Activated CD8-positive, alpha-beta memory T cell treated with anti-CD3 and anti-CD28 coated beads for 24 hours (primary cell): ENCODE measurements at regions not wholly inside any gene's neighbourhood (a gene's known extent, or its start where the extent isn't known, plus 50 kb on each side); places are given as distances from the start of the nearest gene placed in this dataset.

Experiments
- DNase-seq: peaks from one replicate; pipeline ENCODE4 v3.0.0-alpha.2; 2020

- peak; percentile 28 for DNase-seq
Measured at GRCh38 chr14:104505085-104506074, 74.2 kb upstream of the C14orf180 start.

GRCh38 chr14:104506461-104507253, 72.9 kb upstream of the C14orf180 start:
- peak; percentile 47 for DNase-seq

- DNase-seq: no peak
Measured at GRCh38 chr14:104507443-104507842, 72.1 kb upstream of the C14orf180 start.

GRCh38 chr14:104509673-104510072, 69.9 kb upstream of the C14orf180 start:
- DNase-seq: peak; percentile 50

GRCh38 chr14:104510216-104510615, 69.3 kb upstream of the C14orf180 start:
- DNase-seq: peak; percentile 11

- peak; percentile 24 for DNase-seq
Measured at GRCh38 chr14:104510794-104511611, 68.6 kb upstream of the C14orf180 start.

- DNase-seq: peak; percentile 40
Measured at GRCh38 chr14:104512061-104512460, 67.5 kb upstream of the C14orf180 start.

GRCh38 chr14:104512771-104513640, 66.6 kb upstream of the C14orf180 start:
- DNase-seq: peak; percentile 35

- DNase-seq: peak; percentile 41
Measured at GRCh38 chr14:104513641-104514046, 65.9 kb upstream of the C14orf180 start.

GRCh38 chr14:104514156-104514848, 65.3 kb upstream of the C14orf180 start:
- DNase-seq: peak; percentile 38

GRCh38 chr14:104515059-104515810, 64.3 kb upstream of the C14orf180 start:
- DNase-seq: peak; percentile 32

GRCh38 chr14:104515811-104516780, 63.5 kb upstream of the C14orf180 start:
- DNase-seq: peak; percentile 38

GRCh38 chr14:104516906-104517305, 62.7 kb upstream of the C14orf180 start:
- no peak for DNase-seq

GRCh38 chr14:104517426-104517825, 62.1 kb upstream of the C14orf180 start:
- DNase-seq: peak; percentile 37

- DNase-seq: no peak
Measured at GRCh38 chr14:104517867-104518266, 61.7 kb upstream of the C14orf180 start.

GRCh38 chr14:104518659-104519350, 60.8 kb upstream of the C14orf180 start:
- peak; percentile 21 for DNase-seq

- peak; percentile 19 for DNase-seq
Measured at GRCh38 chr14:104519721-104520120, 59.8 kb upstream of the C14orf180 start.
